NCI-H345 treated with DMSO at 0.1 percent for 48 hours (cell line): ENCODE measurements at regions not wholly inside any gene's neighbourhood (a gene's known extent, or its start where the extent isn't known, plus 50 kb on each side); places are given as distances from the start of the nearest gene placed in this dataset.

Source experiments
- DNase-seq: peaks from one replicate; lab custom pipeline; 2025; ENCODE audit not compliant: unreplicated experiment; lab: John Stamatoyannopoulos, UW

GRCh38 chr20:48193627-48194425 is 408.5 kb upstream of the SULF2 start:
- no peak for DNase-seq

- no peak for DNase-seq
Measured at GRCh38 chr20:48192109-48192508, 406.8 kb upstream of the SULF2 start.

GRCh38 chr20:48191200-48191599 is 405.9 kb upstream of the SULF2 start:
- no peak for DNase-seq

GRCh38 chr20:48190757-48191156 is 405.5 kb upstream of the SULF2 start:
- no peak for DNase-seq

- no peak for DNase-seq
Measured at GRCh38 chr20:48189181-48189580, 403.9 kb upstream of the SULF2 start.

- DNase-seq, result no peak
Measured at GRCh38 chr20:48187851-48188250, 402.6 kb upstream of the SULF2 start.

GRCh38 chr20:48186915-48187314 is 401.6 kb upstream of the SULF2 start:
- DNase-seq, result no peak

GRCh38 chr20:48186447-48186846 is 401.2 kb upstream of the SULF2 start:
- no peak for DNase-seq

GRCh38 chr20:48184229-48184628 is 398.9 kb upstream of the SULF2 start:
- DNase-seq, result no peak

- DNase-seq, result no peak
Measured at GRCh38 chr20:48181261-48181935, 396.1 kb upstream of the SULF2 start.

- peak; percentile 93 for DNase-seq
Measured at GRCh38 chr20:48180618-48181017, 395.3 kb upstream of the SULF2 start.

- DNase-seq, result no peak
Measured at GRCh38 chr20:48180024-48180423, 394.7 kb upstream of the SULF2 start.

- no peak for DNase-seq
Measured at GRCh38 chr20:48178633-48179032, 393.4 kb upstream of the SULF2 start.

- no peak for DNase-seq
Measured at GRCh38 chr20:48177058-48177457, 391.8 kb upstream of the SULF2 start.

- DNase-seq, result no peak
Measured at GRCh38 chr20:48176139-48176538, 390.9 kb upstream of the SULF2 start.

- no peak for DNase-seq
Measured at GRCh38 chr20:48175261-48175660, 390.0 kb upstream of the SULF2 start.

- DNase-seq, result no peak
Measured at GRCh38 chr20:48172357-48172702, 387.0 kb upstream of the SULF2 start.

GRCh38 chr20:48171626-48172356 is 386.5 kb upstream of the SULF2 start:
- DNase-seq, result no peak

GRCh38 chr20:48171071-48171470 is 385.8 kb upstream of the SULF2 start:
- no peak for DNase-seq

- no peak for DNase-seq
Measured at GRCh38 chr20:48170625-48171024, 385.3 kb upstream of the SULF2 start.

GRCh38 chr20:48169650-48170225 is 384.5 kb upstream of the SULF2 start:
- no peak for DNase-seq
